Activated CD4-positive, alpha-beta T cell treated with anti-CD3 and anti-CD28 coated beads, Interleukin-2, amount 50 U/mL, for 1 hour (primary cell): ENCODE measurements at regions not wholly inside any gene's neighbourhood (a gene's known extent, or its start where the extent isn't known, plus 50 kb on each side); places are given as distances from the start of the nearest gene placed in this dataset.

ENCODE experiments used
- DNase-seq: peaks from one replicate; pipeline ENCODE4 v3.0.0-alpha.2; 2020

GRCh38 chr13:107553838-107554237, 661.5 kb downstream of the LIG4 start:
- no peak for DNase-seq

GRCh38 chr13:107551521-107551920, 663.8 kb downstream of the LIG4 start:
- DNase-seq, result no peak

- no peak for DNase-seq
Observed at GRCh38 chr13:107548338-107548737, 667.0 kb downstream of the LIG4 start.

GRCh38 chr13:107545946-107546502, 669.3 kb downstream of the LIG4 start:
- DNase-seq, result no peak

- DNase-seq, result no peak
Observed at GRCh38 chr13:107534548-107534947, 680.8 kb downstream of the LIG4 start.

GRCh38 chr13:107531816-107532215, 683.5 kb downstream of the LIG4 start:
- DNase-seq, result no peak

GRCh38 chr13:107531180-107531579, 684.2 kb downstream of the LIG4 start:
- DNase-seq, result no peak

GRCh38 chr13:107529035-107529434, 686.3 kb downstream of the LIG4 start:
- no peak for DNase-seq

- no peak for DNase-seq
Observed at GRCh38 chr13:107518780-107519179, 696.6 kb downstream of the LIG4 start.

- no peak for DNase-seq
Observed at GRCh38 chr13:107518292-107518691, 697.0 kb downstream of the LIG4 start.

- DNase-seq, result no peak
Observed at GRCh38 chr13:107516517-107516916, 698.8 kb downstream of the LIG4 start.

GRCh38 chr13:107512551-107512950, 702.8 kb downstream of the LIG4 start:
- no peak for DNase-seq

GRCh38 chr13:107497661-107498060, 717.7 kb downstream of the LIG4 start:
- DNase-seq, result no peak

GRCh38 chr13:107493266-107493665, 722.1 kb downstream of the LIG4 start:
- DNase-seq, result no peak

GRCh38 chr13:107482688-107483087, 732.6 kb downstream of the LIG4 start:
- DNase-seq, result no peak

GRCh38 chr13:107480130-107480529, 735.2 kb downstream of the LIG4 start:
- DNase-seq, result no peak

- DNase-seq, result no peak
Observed at GRCh38 chr13:107477772-107478379, 737.5 kb downstream of the LIG4 start.

- no peak for DNase-seq
Observed at GRCh38 chr13:107475753-107476453, 739.4 kb downstream of the LIG4 start.

GRCh38 chr13:107473253-107473652, 742.1 kb downstream of the LIG4 start:
- no peak for DNase-seq

- no peak for DNase-seq
Observed at GRCh38 chr13:107466326-107467099, 748.8 kb downstream of the LIG4 start.

GRCh38 chr13:107462501-107462900, 752.8 kb downstream of the LIG4 start:
- DNase-seq, result no peak

- no peak for DNase-seq
Observed at GRCh38 chr13:107461751-107462150, 753.6 kb downstream of the LIG4 start.

- no peak for DNase-seq
Observed at GRCh38 chr13:107459430-107459829, 755.9 kb downstream of the LIG4 start.

GRCh38 chr13:107458269-107458668, 757.1 kb downstream of the LIG4 start:
- no peak for DNase-seq
